IMR-90 (cell line): ENCODE measurements at regions not wholly inside any gene's neighbourhood (a gene's known extent, or its start where the extent isn't known, plus 50 kb on each side); places are given as distances from the start of the nearest gene placed in this dataset.

Source experiments
- ATAC-seq: fragments of 200-7000 bp; cut with Tn5 transposase; 2 replicates; pipeline ENCODE4 v1.9.1; 2020; ENCODE audit warnings: low read depth, mild to moderate bottlenecking, moderate library complexity
- BruUV-seq: library from RNA; stranded (reverse); fragments of 400-500 nt; replicated peaks from 2 replicates; lab custom pipeline; 2021; lab: Mats Ljungman, UMichigan
- CTCF ChIA-PET: fragments of 300-600 bp; formaldehyde crosslinking; extraction: SDS; loops from one replicate; lab custom pipeline; 2021; ENCODE audit warnings: antibody characterized with exemption; lab: Yijun Ruan, JAX
- POLR2A ChIA-PET: fragments of 300-600 bp; sonication (Branson Sonifier 250); formaldehyde crosslinking; loops from one replicate; lab custom pipeline; 2022; ENCODE audit warnings: antibody characterized with exemption; ENCODE audit not compliant: unreplicated experiment; lab: Charles Lee
- DNase-seq: peaks from one replicate; pipeline ENCODE4 v3.0.0; 2013
- H2AFZ ChIP-seq: replicated peaks from 2 replicates; pipeline ENCODE3; 2013; ENCODE audit warnings: low read length, mild to moderate bottlenecking; ENCODE audit not compliant: poor library complexity
- H2AK5ac ChIP-seq: 2 replicates; pipeline ENCODE4 v1.6.1; 2013; ENCODE audit warnings: low read depth, low read length, inconsistent platforms
- H2AK9ac ChIP-seq: replicated peaks from 2 replicates; pipeline ENCODE3; 2013; ENCODE audit warnings: mild to moderate bottlenecking, low read depth, low read length, moderate library complexity; ENCODE audit not compliant: poor library complexity
- H2BK120ac ChIP-seq: 2 replicates; pipeline ENCODE4 v1.6.1; 2013; ENCODE audit warnings: low read depth, low read length, inconsistent platforms
- H2BK15ac ChIP-seq: 3 replicates; pipeline ENCODE4 v1.6.1; 2013; ENCODE audit warnings: low read depth, low read length, inconsistent platforms
- H2BK20ac ChIP-seq: 2 replicates; pipeline ENCODE4 v1.6.1; 2013; ENCODE audit warnings: low read depth, mild to moderate bottlenecking, inconsistent platforms, low read length, moderate library complexity
- H2BK5ac ChIP-seq: 2 replicates; pipeline ENCODE4 v1.6.1; 2013; ENCODE audit warnings: mild to moderate bottlenecking, low read depth, low read length, inconsistent platforms; ENCODE audit not compliant: poor library complexity, severe bottlenecking
- H3K14ac ChIP-seq: replicated peaks from 2 replicates; pipeline ENCODE4 v1.6.1; 2013; ENCODE audit warnings: low read depth, low read length, inconsistent platforms
- H3K18ac ChIP-seq: 2 replicates; pipeline ENCODE4 v1.6.1; 2013; ENCODE audit warnings: low read depth, low read length, control low read depth
- H3K23ac ChIP-seq: 2 replicates; pipeline ENCODE4 v1.6.1; 2013; ENCODE audit warnings: low read depth, low read length, inconsistent platforms
- H3K27ac ChIP-seq: 2 replicates; pipeline ENCODE4 v1.5.1; 2013; ENCODE audit warnings: mild to moderate bottlenecking, control low read depth, low read length; ENCODE audit not compliant: insufficient read depth
- H3K27me3 ChIP-seq: 2 replicates; pipeline ENCODE4 v1.6.1; 2013; ENCODE audit warnings: low read length; ENCODE audit not compliant: control insufficient read depth, insufficient read depth
- H3K36me3 ChIP-seq: 2 replicates; pipeline ENCODE4 v1.6.1; 2013; ENCODE audit warnings: low read length, mixed read lengths; ENCODE audit not compliant: control insufficient read depth, insufficient read depth
- H3K4ac ChIP-seq: 2 replicates; pipeline ENCODE4 v1.6.1; 2013; ENCODE audit warnings: low read depth, low read length, inconsistent platforms
- H3K4me1 ChIP-seq: 2 replicates; pipeline ENCODE4 v1.6.1; 2013; ENCODE audit warnings: low read length, mixed read lengths; ENCODE audit not compliant: control insufficient read depth, insufficient read depth
- H3K4me2 ChIP-seq: 2 replicates; pipeline ENCODE4 v1.6.1; 2013; ENCODE audit warnings: low read depth, mild to moderate bottlenecking, control low read depth, low read length, moderate library complexity
- H3K4me3 ChIP-seq: 2 replicates; pipeline ENCODE4 v1.5.1; 2013; ENCODE audit warnings: low read depth, mild to moderate bottlenecking, control low read depth, low read length, moderate library complexity; ENCODE audit not compliant: insufficient read depth
- H3K56ac ChIP-seq: 2 replicates; pipeline ENCODE4 v1.6.1; 2013; ENCODE audit warnings: low read length, inconsistent platforms; ENCODE audit not compliant: insufficient read depth; ENCODE audit errors: extremely low read depth
- H3K79me1 ChIP-seq, 2 experiments: 2 replicates each; pipeline ENCODE4 v1.6.1; 2013; ENCODE audit warnings: low read length in 2 of 2, inconsistent platforms in 1 of 2, low read depth in 1 of 2
- H3K9ac ChIP-seq: 2 replicates; pipeline ENCODE4 v1.6.1; 2013; ENCODE audit warnings: low read depth, low read length, control low read depth
- H3K9me1 ChIP-seq: 2 replicates; pipeline ENCODE4 v1.6.1; 2013; ENCODE audit warnings: low read length, inconsistent platforms; ENCODE audit not compliant: insufficient read depth
- H3K9me3 ChIP-seq: 2 replicates; pipeline ENCODE4 v1.6.1; 2013; ENCODE audit warnings: low read length; ENCODE audit not compliant: control insufficient read depth, insufficient read depth
- H4K20me1 ChIP-seq: 2 replicates; pipeline ENCODE4 v1.6.1; 2013; ENCODE audit warnings: low read length, inconsistent platforms; ENCODE audit not compliant: insufficient read depth
- H4K5ac ChIP-seq: 2 replicates; pipeline ENCODE4 v1.6.1; 2013; ENCODE audit warnings: mild to moderate bottlenecking, low read depth, low read length, control low read depth
- H4K8ac ChIP-seq, 2 experiments: 2 replicates each; pipeline ENCODE4 v1.6.1; 2013; ENCODE audit warnings: low read depth in 2 of 2, low read length in 2 of 2, control low read depth in 1 of 2, inconsistent platforms in 1 of 2
- H4K91ac ChIP-seq: 2 replicates; pipeline ENCODE4 v1.6.1; 2013; ENCODE audit warnings: low read depth, low read length, inconsistent platforms; ENCODE audit not compliant: insufficient read depth
- BHLHE40 ChIP-seq: fragments of 150-350 bp; IDR thresholded peaks from 2 replicates; pipeline ENCODE4 v1.6.1; 2016; ENCODE audit warnings: mild to moderate bottlenecking, low read depth, low read length
- CHD1 ChIP-seq: IDR thresholded peaks from 2 replicates; pipeline ENCODE4 v1.6.1; 2012; ENCODE audit warnings: low read depth, low read length, improper control_type of control experiment
- CTCF ChIP-seq: conservative IDR thresholded peaks from 2 replicates; pipeline ENCODE4 v1.5.1; 2012; ENCODE audit warnings: mild to moderate bottlenecking, low read depth, low read length, improper control_type of control experiment
- MAFK ChIP-seq: IDR thresholded peaks from 2 replicates; pipeline ENCODE4 v1.6.1; 2012; ENCODE audit warnings: low read depth, low read length, improper control_type of control experiment
- MAZ ChIP-seq: IDR thresholded peaks from 2 replicates; pipeline ENCODE4 v1.6.1; 2012; ENCODE audit warnings: low read depth, mild to moderate bottlenecking, low read length, improper control_type of control experiment, moderate library complexity, borderline replicate concordance
- MXI1 ChIP-seq: IDR thresholded peaks from 2 replicates; pipeline ENCODE4 v1.6.1; 2012; ENCODE audit warnings: low read depth, mild to moderate bottlenecking, low read length, moderate library complexity, borderline replicate concordance
- RAD21 ChIP-seq: IDR thresholded peaks from 2 replicates; pipeline ENCODE4 v1.6.1; 2012; ENCODE audit warnings: low read length, improper control_type of control experiment
- RFX5 ChIP-seq: IDR thresholded peaks from 2 replicates; pipeline ENCODE4 v1.8.0; 2012; ENCODE audit warnings: low read depth, mild to moderate bottlenecking, low read length, moderate library complexity
- USF2 ChIP-seq: fragments of 150-350 bp; IDR thresholded peaks from 2 replicates; pipeline ENCODE4 v1.6.1; 2017; ENCODE audit warnings: mild to moderate bottlenecking, antibody characterized with exemption, low read length, low read depth
- WGBS, 2 experiments: methylation state at CpG; one replicate each; pipeline versions ENCODE4 v1.1.5 to v1.1.7; 2013; ENCODE audit warnings: missing lambda C conversion rate in 2 of 2; ENCODE audit not compliant: insufficient read length in 1 of 2; ENCODE audit errors: extremely low coverage in 2 of 2; 5-methylcytosine and 5-hydroxymethylcytosine counted together
- dilution Hi-C: fragments of 300-500 bp; cut with HindIII; formaldehyde crosslinking; loops from one replicate; pipeline ENCODE4 v1.14.3; 2018; ENCODE audit warnings: low sequenced_read_pairs; ENCODE audit not compliant: unreplicated experiment
- in situ Hi-C: fragments of 300-500 bp; cut with MboI; formaldehyde crosslinking; loops from 3 replicates; pipeline ENCODE4 v1.14.3; 2019; ENCODE audit warnings: low sequenced_read_pairs, inconsistent platforms, mixed read lengths
- intact Hi-C: fragments of 100-400 bp; cut with micrococcal nuclease; formaldehyde crosslinking; loops from 2 replicates; pipeline ENCODE4 v1.10.0; 2022

DNA sequence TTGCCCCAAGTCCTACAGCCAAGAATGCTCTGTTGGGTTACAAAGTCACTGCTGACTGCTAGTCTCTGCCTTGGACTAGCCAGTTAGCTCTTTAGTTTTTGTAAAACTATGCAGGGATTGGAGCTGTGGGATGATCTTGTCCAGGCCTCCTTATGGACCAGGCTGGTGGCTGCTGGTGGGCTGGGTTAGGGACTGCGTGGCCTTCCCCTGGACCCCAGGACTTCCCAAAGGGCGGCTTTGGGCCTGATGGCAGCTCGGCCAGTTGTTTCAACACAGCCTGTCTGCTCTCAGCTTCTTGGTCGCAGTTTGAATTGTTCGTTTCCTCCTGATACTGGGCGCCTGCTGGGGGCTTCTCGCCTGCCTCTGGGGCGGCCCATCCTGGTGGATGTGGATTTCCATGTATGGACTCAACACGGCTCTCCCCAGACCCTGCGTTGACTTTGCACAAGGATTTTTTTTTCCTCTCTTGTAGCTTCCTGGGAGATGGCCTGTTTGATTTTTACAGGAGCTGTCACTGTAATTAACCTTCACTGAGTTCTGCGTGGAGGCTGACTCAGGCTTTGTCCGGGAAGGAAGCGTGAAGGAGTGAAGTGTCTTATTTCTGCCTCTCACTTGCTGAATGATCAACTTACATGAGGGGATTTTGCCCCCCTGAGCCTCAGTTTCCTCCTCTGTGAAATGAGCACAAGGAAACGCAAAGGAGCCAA, 91.9 kb upstream of the NEURL1B start:
- POLR2A ChIA-PET: no interaction called here
- Histone ChIP-seq H3K18ac (no peak overlapping the region), H3K9me1 (no peaks in the 10 kb centered on the region), H2AK5ac (no peak overlapping the region), H3K4me3 (no peak overlapping the region), H4K8ac (no peak overlapping the region), H3K56ac (no peak overlapping the region), H2AFZ (no peak overlapping the region), H4K5ac (no peak overlapping the region), H3K36me3 (no peaks in the 10 kb centered on the region), H3K9me3 (no peaks in the 10 kb centered on the region; the same call in 1 of the 2 replicates), H3K4ac (no peak overlapping the region), H3K23ac (no peak overlapping the region), H3K14ac (no peak overlapping the region), H2BK5ac (no peak overlapping the region), H3K4me2 (no peak overlapping the region), H2BK20ac (no peak overlapping the region), H4K91ac (no peak overlapping the region), H2BK15ac (no peak overlapping the region), H4K20me1 (no peaks in the 10 kb centered on the region), H2AK9ac (no peak overlapping the region), H3K9ac (no peak overlapping the region), H3K4me1 (no peaks in the 10 kb centered on the region), H2BK120ac (no peak overlapping the region), H3K27me3 (peaks cover 70% of the 10 kb centered on the region), H3K27ac (no peak overlapping the region), H3K79me1 (no peaks in the 10 kb centered on the region)
- in situ Hi-C loops (no loop called here), dilution Hi-C loops (no loop called here), intact Hi-C loops (no loop called here)
- TF ChIP-seq MXI1 (no peak), CTCF (no peak), MAFK (no peak), MAZ (no peak), BHLHE40 (no peak), CHD1 (no peak), RAD21 (no peak), USF2 (no peak), RFX5 (no peak)
- no peak for ATAC-seq
- 64% methylated on average over 3 of the region's 14 CpGs; no CpG with 5 or more reads in 1 of the 2 experiments for WGBS, 2 experiments
- no TSS peak for BruUV-seq
- no peak for DNase-seq
- CTCF ChIA-PET: no interaction called here
